CD4-positive, alpha-beta T cell treated with Interleukin-17A for 1 hour (primary cell): ENCODE measurements at regions not wholly inside any gene's neighbourhood (a gene's known extent, or its start where the extent isn't known, plus 50 kb on each side); places are given as distances from the start of the nearest gene placed in this dataset.
"Not testable (repeated sequence)": the region's sequence is repeated elsewhere in the genome, so short reads cannot be mapped to it uniquely, and the experiment has no call there.

Experiments used
- DNase-seq: peaks from one replicate; pipeline ENCODE4 v3.0.0-alpha.2; 2020

DNA sequence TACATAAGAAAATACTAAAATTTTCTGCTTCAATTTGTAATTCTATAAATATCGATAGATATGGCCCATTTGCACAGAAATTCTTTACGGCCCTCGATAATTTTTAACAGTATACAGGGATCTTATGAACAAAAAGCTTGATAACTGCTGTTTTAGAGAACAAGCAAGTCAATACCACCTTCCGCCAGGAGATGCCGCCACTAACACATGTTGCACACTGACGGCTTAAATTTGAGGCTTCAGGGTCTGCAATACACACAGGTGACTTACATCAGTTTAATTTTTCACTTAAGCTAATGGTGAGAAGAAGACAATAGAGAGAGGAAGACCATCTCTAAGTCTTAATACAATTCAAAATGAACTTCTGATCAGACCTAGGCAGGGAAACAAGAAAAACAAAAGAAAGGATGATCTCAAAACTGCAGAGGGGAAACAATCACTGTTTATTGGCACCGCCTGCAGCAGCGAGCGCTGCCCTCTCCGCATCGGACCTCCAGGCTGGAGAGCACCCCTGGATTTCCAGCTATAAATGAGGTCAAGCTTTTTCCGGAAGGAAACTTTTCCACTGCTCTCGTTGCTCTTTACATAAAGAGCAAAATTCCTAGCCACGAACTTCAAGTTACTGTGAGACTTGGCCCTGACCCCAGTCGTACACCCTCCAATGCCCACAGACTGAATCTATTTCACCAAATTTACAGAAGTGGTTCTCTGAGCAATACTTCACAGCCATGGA is 53.9 kb downstream of the OTOR start:
- peak; percentile 39 for DNase-seq

DNA sequence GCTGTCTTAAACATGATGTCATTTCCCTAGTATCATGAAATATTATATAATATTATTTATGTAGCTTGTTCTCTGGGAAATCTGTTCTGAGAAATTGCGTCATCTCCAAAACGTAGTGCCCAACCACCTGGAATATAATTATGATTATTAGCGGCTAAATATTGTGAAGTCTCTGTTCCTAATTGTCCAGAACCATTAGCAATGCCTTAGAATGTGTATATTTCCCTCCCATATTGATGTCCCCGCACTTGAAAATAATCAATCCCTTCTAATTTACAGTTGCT is 54.4 kb downstream of the OTOR start:
- no peak for DNase-seq

DNA sequence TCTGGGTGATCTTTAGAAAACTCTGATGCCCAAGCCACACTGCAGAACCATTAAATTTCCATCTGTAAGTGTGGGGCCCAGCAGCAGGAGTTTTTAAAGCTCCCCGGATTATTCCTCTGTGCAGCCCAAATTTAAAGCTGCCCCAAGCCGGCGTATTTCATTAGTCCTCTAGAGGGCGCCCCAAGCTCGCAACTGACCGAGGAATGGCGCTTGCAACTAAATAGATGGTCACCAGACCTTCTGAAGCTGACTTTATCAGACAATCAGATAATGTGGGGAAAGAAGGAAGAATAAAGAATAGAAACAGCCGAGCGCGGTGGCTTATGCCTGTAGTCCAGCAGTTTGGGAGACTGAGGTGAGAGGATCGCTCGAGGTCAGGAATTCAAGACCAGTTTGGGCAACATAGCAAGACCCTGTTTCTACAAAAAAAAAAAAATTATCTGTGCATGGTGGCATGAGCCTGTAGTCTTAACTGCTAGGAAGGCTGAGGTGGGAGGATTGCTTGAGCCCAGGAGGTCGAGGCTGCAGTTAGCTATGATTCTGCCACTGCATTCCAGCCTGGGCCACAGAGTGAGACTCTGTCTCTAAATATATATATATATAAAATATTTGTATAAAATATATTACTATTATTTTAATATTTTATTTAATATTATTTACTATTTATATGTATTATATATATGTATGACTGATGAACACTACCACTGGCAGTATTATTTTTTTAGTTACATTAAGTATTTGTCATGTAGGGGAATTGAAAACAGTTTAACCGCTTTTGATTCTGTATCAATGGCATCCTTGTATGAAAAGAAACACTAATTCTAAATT is 56.0 kb downstream of the OTOR start:
- peak; percentile 14 for DNase-seq

DNA sequence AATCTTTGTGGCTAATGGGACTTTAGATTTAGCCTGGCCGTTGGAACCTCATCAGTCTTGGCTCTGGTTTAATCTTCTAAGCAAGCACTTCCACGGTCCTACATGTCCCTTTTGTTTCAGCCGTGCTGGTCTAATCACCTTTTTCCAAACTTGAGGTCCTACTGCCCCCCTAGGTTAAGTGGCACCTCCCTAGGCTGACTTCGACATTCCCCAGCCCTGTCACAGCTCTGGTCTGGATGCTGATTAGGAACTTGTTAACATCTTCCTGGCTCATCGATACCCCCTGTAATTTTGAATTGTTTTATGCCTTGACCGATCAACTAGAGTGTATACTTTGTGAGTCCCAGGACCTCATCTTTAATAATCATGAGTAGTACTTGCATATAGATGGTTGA is 56.6 kb downstream of the OTOR start:
- no peak for DNase-seq

DNA sequence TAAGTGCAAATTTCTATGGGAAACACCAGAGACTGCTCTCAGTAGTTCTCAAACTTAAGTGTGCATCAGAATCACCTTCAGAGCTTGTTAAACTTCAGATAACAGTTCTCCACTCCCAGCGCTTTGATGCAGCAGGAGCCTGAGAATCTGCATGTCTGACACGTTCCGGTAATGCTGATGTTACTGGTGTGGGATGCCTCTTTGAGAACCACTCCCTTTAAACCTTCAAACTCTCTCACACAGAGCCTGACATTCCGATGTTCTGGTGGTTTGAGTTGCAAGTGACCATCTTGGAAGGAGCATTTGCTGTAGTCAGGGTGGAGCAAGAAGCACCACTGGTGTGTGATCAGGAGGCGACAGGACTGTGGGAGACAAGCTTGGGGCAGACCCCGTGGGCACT is 57.9 kb downstream of the OTOR start:
- DNase-seq: no peak

DNA sequence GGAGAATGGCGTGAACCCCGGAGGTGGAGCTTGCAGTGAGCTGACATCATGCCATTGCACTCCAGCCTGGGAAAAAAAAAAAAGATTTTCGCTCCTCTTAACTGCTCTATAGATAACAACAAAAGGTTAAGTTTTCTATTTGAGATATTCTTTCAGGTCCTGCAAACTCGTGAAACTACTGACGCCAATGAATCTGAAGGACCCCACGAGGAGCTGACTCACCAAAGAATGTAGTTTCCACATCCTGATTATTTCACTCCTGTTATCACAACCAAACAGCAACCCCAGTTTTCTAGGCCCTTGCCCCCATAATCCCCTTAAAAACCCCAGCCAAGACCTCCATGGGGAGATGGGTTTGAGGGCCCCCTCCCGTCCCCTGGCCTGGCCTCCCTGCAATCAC is 58.7 kb downstream of the OTOR start:
- no peak for DNase-seq

DNA sequence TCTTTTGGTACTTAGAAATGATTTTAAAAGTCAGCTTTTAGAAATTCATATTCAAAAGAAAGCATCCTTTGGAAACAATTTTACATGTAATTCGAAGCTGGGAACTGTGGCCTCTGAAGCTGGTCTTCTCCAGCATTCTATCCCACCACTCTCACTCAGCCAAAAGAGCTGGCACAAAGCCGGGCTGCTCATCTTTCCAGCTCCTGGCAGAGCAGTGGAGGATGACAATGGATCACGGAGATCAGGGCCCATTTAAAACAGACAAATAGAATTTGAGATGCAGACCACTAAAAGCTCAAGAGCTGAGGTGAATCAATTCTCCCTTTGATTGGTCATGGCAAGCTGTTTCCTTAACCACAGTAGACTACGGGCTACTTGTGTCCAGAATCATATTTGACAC is 60.6 kb downstream of the OTOR start:
- no peak for DNase-seq

GRCh38 chr20:16810216-16810615 is 62.1 kb downstream of the OTOR start:
- DNase-seq: no peak

DNA sequence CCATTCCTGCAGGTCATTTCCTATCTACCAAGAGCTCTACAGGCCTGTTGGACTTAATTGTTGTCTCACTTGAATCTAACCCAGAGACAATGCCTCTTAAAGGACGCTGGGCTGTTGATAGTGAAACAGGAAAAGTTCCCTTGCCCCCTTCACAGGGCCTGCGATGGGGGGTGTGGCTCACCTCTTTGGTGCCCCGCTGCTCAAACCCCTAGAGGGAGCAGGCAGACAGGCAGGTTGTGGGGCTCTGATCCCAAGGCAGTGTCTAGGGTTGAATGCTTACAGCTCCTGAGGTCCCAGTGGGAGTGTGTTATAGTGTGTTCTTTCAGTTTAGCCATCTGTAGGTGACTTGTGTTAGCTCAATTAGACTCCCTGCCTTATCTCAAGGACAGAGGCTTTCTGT is 68.0 kb downstream of the OTOR start:
- DNase-seq: no peak

- no peak for DNase-seq
These were observed 71.3 kb downstream of the OTOR start for GRCh38 chr20:16819483-16819882.

- peak; percentile 20 for DNase-seq
These were observed 73.3 kb downstream of the OTOR start for GRCh38 chr20:16821211-16822089.

DNA sequence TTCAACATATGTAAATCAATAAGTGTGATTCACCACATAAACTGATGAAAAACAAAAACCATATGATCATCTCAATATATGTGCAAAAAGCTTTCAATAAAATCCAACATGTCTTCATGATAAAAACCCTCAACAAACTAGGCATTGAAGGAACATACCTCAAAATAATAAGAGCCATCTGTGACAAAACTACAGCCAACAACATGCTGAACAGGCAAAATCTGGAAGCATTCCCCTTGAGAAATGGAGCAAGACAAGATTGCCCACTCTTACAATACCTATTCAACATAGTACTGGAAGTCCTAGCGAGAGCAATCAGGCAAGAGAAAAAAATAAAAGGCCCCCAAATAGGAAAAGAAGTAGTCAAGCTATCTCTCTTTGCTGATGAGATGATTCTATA is 76.5 kb downstream of the OTOR start:
- no peak for DNase-seq

- no peak for DNase-seq
These were observed 80.6 kb downstream of the OTOR start for GRCh38 chr20:16828666-16829305.

DNA sequence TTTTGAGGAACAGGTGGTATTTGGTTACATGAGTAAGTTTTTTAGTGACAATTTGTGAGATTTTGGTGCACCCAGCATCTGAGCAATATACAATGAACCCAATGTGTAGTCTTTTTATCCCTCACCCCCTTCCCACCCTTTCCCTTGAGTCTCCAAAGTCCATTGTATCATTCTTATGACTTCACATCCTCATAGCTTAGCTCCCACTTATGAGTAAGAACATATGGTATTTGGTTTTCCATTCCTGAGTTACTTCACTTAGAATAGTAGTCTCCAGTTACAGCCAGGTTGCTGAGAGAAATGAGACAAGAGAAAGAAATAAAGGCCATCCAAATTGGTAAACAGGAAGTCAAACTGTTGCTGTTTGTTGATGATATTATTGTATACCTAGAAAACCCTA is 87.5 kb downstream of the OTOR start:
- not testable (repeated sequence) for DNase-seq

DNA sequence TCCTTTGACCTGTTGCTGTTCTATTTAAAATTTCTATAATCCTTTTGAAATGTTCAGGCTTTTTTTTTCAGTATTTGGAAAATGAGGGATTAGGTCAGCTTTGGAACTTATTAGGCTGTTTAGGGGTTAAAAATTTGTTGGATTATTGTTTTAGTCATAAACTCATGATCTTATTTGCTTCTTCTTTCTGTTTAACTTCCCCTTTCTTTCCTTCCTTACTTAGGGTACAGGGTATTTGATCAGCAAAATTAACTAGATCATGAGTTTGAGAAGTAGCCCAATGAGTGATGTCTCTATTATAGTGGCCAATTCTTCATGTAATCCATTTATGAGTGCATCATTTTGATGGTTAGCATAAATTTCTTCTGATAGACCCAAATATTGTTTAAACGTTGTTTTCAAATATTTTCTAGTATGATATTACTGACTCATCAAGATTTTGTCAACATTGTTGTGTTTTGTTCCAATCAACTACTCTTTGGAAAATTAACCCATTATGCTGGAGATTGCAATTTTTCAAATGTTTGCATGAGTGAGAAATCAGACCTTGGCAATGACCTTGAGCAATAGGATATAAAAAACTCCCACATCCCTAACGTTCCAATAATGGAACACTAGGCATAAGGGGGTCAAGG is 94.4 kb downstream of the OTOR start:
- DNase-seq: no peak

GRCh38 chr20:16844406-16844805 is 96.2 kb downstream of the OTOR start:
- DNase-seq: no peak

DNA sequence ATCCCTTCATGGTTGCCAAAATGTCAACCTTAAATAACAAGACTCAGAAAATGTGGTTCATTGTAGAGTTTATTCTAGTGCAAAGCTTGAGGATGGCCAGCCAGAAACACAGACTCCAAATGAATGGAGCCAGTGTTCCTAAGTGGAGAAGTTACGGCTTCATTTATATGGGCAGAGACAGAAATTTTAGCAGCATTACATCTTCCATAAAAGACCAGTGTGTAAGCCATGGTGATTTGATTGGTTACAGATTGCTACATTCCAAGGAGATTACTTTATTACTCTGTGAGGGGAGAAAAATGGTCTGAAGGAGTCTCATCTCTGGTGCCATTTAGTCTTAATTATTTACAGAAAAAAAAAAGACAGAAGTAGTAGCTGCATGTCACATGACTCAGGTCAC is 97.8 kb downstream of the OTOR start:
- DNase-seq: no peak

DNA sequence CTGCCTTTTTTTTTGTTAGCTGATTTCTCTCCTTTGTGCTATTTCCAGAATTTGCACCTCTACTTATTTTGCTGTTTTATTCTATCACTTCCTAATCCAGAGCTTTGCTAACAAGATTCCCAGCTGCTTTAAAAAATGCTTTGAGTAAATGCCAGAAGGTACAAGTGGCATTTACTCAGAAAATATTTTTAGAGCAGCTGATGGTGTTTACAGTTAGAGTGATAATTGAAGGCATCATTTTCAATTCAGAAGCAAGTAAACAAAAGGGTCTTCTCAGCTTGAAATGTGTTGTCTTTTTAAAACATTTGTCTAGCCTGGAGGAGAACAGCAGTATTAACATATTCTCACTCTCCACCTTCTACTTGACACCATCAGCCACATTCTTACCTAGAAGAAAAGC is 99.9 kb downstream of the OTOR start:
- DNase-seq: no peak

GRCh38 chr20:16848526-16848925 is 100.4 kb downstream of the OTOR start:
- DNase-seq: no peak

- DNase-seq: no peak
These were observed 112.8 kb downstream of the OTOR start for GRCh38 chr20:16860914-16861313.

DNA sequence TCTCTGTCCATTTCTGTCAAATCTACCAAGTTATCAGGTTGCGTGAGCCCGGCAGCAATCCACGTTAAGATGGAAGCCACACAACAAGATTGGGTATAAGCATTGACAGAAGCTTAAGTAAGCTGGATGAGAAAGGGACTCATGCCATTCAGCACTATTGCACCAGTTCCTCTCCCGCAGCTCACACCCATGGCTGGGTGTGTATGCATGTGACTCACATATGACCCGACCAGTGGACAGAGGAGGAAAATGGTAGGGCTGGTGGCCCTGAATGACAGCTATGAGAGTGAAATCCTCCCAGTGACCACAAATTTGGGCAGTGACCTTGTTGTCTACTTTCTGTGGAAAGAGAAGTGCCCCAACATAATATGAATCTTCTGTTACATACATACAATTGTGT is 113.5 kb downstream of the OTOR start:
- DNase-seq: no peak

- DNase-seq: no peak
These were observed 115.1 kb downstream of the OTOR start for GRCh38 chr20:16863303-16863702.

DNA sequence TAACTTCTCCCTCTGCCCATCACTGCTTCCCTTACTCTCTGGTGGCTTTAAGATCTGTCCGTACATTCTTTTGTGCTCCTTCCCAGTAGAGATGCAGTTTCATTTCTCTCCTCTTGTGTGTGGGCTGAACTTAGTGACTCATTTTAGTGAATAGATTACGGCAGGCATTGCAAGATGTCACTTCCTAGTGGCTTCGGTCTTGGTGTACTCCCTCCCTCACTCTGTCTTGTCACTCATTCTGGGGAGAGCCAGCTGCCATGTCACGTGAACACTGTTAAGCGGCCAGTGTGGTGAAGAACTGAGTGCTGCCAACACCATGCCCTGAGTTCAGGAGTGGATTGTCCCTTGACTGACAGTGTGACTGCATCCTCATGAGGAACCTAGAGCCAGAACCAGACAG is 115.9 kb downstream of the OTOR start:
- no peak for DNase-seq
